ENCODE measurements at regions not wholly inside any gene's neighbourhood (a gene's known extent, or its start where the extent isn't known, plus 50 kb on each side); places are given as distances from the start of the nearest gene placed in this dataset.

DNA sequence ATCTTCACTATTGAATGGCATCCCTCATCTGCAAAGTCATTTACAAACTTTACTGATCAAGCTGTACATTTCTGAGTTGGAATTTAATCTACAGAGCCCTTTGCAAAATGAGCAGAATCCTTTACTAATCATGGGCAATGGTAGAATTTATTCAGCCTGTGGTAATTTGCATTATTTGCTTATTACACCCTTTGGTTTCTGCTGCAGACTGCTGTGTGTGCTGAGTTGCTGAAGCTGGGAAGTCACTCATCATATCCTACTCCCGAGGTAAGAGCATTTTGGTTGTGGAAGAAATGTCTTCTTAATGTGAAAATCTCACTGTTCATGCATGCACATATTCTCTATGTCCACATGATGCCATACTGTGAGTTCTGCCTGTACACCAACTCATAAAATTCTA lies 357.4 kb upstream of the SLC39A10 start:
- TF ChIP-seq, protein P1, sequence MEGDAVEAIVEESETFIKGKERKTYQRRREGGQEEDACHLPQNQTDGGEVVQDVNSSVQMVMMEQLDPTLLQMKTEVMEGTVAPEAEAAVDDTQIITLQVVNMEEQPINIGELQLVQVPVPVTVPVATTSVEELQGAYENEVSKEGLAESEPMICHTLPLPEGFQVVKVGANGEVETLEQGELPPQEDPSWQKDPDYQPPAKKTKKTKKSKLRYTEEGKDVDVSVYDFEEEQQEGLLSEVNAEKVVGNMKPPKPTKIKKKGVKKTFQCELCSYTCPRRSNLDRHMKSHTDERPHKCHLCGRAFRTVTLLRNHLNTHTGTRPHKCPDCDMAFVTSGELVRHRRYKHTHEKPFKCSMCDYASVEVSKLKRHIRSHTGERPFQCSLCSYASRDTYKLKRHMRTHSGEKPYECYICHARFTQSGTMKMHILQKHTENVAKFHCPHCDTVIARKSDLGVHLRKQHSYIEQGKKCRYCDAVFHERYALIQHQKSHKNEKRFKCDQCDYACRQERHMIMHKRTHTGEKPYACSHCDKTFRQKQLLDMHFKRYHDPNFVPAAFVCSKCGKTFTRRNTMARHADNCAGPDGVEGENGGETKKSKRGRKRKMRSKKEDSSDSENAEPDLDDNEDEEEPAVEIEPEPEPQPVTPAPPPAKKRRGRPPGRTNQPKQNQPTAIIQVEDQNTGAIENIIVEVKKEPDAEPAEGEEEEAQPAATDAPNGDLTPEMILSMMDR (IDR thresholded peaks at IDR 0.05): no peak
- TF ChIP-seq POLR2A (IDR thresholded peaks at IDR 0.05): no peak

All from lower leg skin (tissue), 3 donors.